CD14-positive monocyte (primary cell): ENCODE measurements at regions not wholly inside any gene's neighbourhood (a gene's known extent, or its start where the extent isn't known, plus 50 kb on each side); places are given as distances from the start of the nearest gene placed in this dataset.
"Not testable (repeated sequence)": the region's sequence is repeated elsewhere in the genome, so short reads cannot be mapped to it uniquely, and the experiment has no call there.

Experiments
- DNase-seq, 3 donors: peaks; one replicate each; pipeline ENCODE4 v3.0.0-alpha.2; 2011 to 2022
- H2AFZ ChIP-seq: 2 replicates; pipeline ENCODE4 v1.6.0; 2012; ENCODE audit warnings: mild to moderate bottlenecking, low read depth, low read length, inconsistent platforms; ENCODE audit not compliant: insufficient read depth, poor library complexity, severe bottlenecking
- H3K27ac ChIP-seq, 2 donors: 1 replicate in 1 of 2; 2 replicates in 1 of 2; pipeline ENCODE4 v1.5.1; 2012 to 2013; ENCODE audit warnings: low read length in 2 of 2, control low read depth in 1 of 2, inconsistent platforms in 1 of 2, low read depth in 1 of 2, mild to moderate bottlenecking in 1 of 2
- H3K27me3 ChIP-seq, 2 donors: one replicate each; pipeline versions ENCODE4 v1.6.0 to v1.6.1; 2011 to 2013; ENCODE audit warnings: low read length in 2 of 2; ENCODE audit not compliant: control insufficient read depth in 2 of 2, insufficient read depth in 2 of 2
- H3K36me3 ChIP-seq, 2 donors: replicated peaks in 1 of 2; 1 replicate in 1 of 2; 2 replicates in 1 of 2; pipeline versions ENCODE4 v1.5.1 to v1.6.1; 2012 to 2013; ENCODE audit warnings: low read length in 2 of 2, control low read depth in 1 of 2, inconsistent platforms in 1 of 2, mild to moderate bottlenecking in 1 of 2; ENCODE audit not compliant: insufficient read depth in 2 of 2, control insufficient read depth in 1 of 2
- H3K4me1 ChIP-seq, 2 donors: 1 replicate in 1 of 2; 2 replicates in 1 of 2; pipeline versions ENCODE4 v1.5.1 to v1.6.1; 2012 to 2013; ENCODE audit warnings: low read length in 2 of 2, control low read depth in 1 of 2, inconsistent platforms in 1 of 2, mild to moderate bottlenecking in 1 of 2, moderate library complexity in 1 of 2; ENCODE audit not compliant: insufficient read depth in 2 of 2, control insufficient read depth in 1 of 2
- H3K4me2 ChIP-seq: replicated peaks from 2 replicates; pipeline ENCODE3; 2012; ENCODE audit warnings: low read length, moderate library complexity, mild to moderate bottlenecking; ENCODE audit not compliant: poor library complexity, severe bottlenecking; ENCODE audit errors: extremely low read depth
- H3K4me3 ChIP-seq, 3 experiments: fragments of 200-600 bp in 1 of 3; sonication (generic) in 1 of 3; replicated peaks in 1 of 3; 1 replicate in 2 of 3; 2 replicates in 1 of 3; pipeline ENCODE4 v1.5.1; 2011 to 2013; ENCODE audit warnings: low read length in 3 of 3, mild to moderate bottlenecking in 3 of 3, control low read depth in 2 of 3, low read depth in 2 of 3, inconsistent platforms in 1 of 3, moderate library complexity in 1 of 3
- H3K79me2 ChIP-seq: 2 replicates; pipeline ENCODE4 v1.6.0; 2012; ENCODE audit warnings: mild to moderate bottlenecking, control low read depth, inconsistent platforms, low read length, moderate library complexity; ENCODE audit not compliant: insufficient read depth
- H3K9ac ChIP-seq: 2 replicates; pipeline ENCODE4 v1.6.0; 2017; ENCODE audit warnings: low read length, mild to moderate bottlenecking; ENCODE audit not compliant: insufficient read depth, poor library complexity, severe bottlenecking
- H3K9me3 ChIP-seq, 2 donors: replicated peaks in 1 of 2; 1 replicate in 1 of 2; 2 replicates in 1 of 2; pipeline versions ENCODE4 v1.5.1 to v1.6.1; 2012 to 2013; ENCODE audit warnings: low read length in 2 of 2, control low read depth in 1 of 2; ENCODE audit not compliant: control insufficient read depth in 1 of 2, insufficient read depth in 1 of 2
- H4K20me1 ChIP-seq: 2 replicates; pipeline ENCODE4 v1.6.0; 2012; ENCODE audit warnings: mild to moderate bottlenecking, low read length, control low read depth, moderate library complexity; ENCODE audit not compliant: insufficient read depth
- H3K27ac Mint-ChIP-seq, 7 donors: one replicate each; pipeline ENCODE4 v1.8.0; 2020; ENCODE audit warnings: mild to moderate bottlenecking in 7 of 7, mixed read lengths in 7 of 7, moderate library complexity in 6 of 7, inconsistent platforms in 2 of 7
- H3K27me3 Mint-ChIP-seq, 3 donors: one replicate each; pipeline ENCODE4 v1.8.0; 2021 to 2022; ENCODE audit warnings: low read depth in 3 of 3, mild to moderate bottlenecking in 3 of 3, mixed read lengths in 3 of 3, moderate library complexity in 3 of 3, inconsistent platforms in 1 of 3
- H3K36me3 Mint-ChIP-seq, 2 donors: one replicate each; pipeline ENCODE4 v1.8.0; 2020; ENCODE audit warnings: mixed read lengths in 2 of 2, inconsistent platforms in 1 of 2, mild to moderate bottlenecking in 1 of 2
- H3K4me1 Mint-ChIP-seq: one replicate; pipeline ENCODE4 v1.8.0; 2020; ENCODE audit warnings: mild to moderate bottlenecking, mixed read lengths
- H3K4me3 Mint-ChIP-seq, 2 donors: one replicate each; pipeline ENCODE4 v1.8.0; 2020; ENCODE audit warnings: mild to moderate bottlenecking in 2 of 2, mixed read lengths in 2 of 2, moderate library complexity in 1 of 2
- H3K9me3 Mint-ChIP-seq, 7 donors: one replicate each; pipeline ENCODE4 v1.8.0; 2020 to 2022; ENCODE audit warnings: mixed read lengths in 7 of 7, mild to moderate bottlenecking in 6 of 7, moderate library complexity in 6 of 7, inconsistent platforms in 2 of 7
- WGBS: methylation state at CpG from one replicate; pipeline ENCODE4 v1.1.5; 2013; ENCODE audit warnings: missing lambda C conversion rate; ENCODE audit not compliant: insufficient coverage; 5-methylcytosine and 5-hydroxymethylcytosine counted together
- intact Hi-C, 2 donors: fragments of 100-400 bp; cut with micrococcal nuclease; formaldehyde crosslinking; loops; one replicate each; pipeline versions ENCODE4 v1.15.0 to v1.15.1; 2023

DNA sequence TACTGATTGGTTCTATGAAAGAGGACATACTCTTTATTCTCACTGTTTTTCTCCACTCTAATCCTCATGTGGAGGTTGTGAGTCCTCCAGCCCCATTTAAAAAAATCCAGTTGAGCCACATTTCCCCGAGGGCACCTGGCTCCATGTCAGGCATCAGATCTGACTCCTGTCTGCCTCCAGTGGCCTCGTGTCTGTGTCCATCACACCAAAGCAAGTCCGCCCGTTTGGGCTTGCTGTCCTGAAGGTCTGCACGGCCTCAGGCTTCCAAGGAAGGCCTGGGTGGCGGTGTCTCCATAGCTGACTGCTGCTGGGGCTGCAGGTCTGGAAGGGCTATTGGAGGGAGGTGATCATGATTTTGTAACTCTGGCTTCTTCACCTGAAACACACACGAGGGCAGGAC lies 233.4 kb upstream of the PLGLB2 start:
- peaks cover 25 to 28% of the 10 kb centered on the region in 2 donors for H3K4me1 ChIP-seq
- H3K4me3 Mint-ChIP-seq, H3K27ac ChIP-seq, intact Hi-C loops, H3K27me3 ChIP-seq, H4K20me1 ChIP-seq, H3K36me3 ChIP-seq, H3K36me3 Mint-ChIP-seq, H2AFZ ChIP-seq, H3K4me3 ChIP-seq, DNase-seq, H3K9ac ChIP-seq, H3K9me3 Mint-ChIP-seq, H3K27me3 Mint-ChIP-seq, H3K79me2 ChIP-seq, H3K27ac Mint-ChIP-seq, H3K4me2 ChIP-seq, H3K9me3 ChIP-seq: not testable (repeated sequence)
- no CpG with 5 or more reads among the region's 7 CpGs for WGBS
- peaks cover 26% of the 10 kb centered on the region for H3K4me1 Mint-ChIP-seq

DNA sequence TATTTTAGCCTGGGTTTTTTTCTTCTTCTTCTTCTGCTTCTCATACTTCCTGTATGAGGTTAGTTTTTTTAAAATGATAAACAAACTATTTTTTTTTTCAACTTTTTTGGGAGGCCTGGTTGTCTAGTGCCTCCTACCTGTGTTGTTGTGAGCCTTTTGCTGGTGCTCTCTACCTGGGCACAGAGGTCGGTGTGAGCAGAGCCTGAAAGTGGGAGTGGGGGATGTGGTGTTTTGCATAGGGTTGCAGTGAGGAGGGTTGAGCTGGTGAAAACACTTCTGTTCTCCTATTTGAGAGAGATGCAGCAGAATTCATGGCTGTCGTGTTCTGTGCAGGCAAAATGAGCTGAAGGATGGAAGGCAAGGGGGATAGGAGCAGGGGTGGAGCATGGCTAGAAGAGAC lies 232.7 kb upstream of the PLGLB2 start:
- no CpG with 5 or more reads among the region's 2 CpGs for WGBS
- H3K79me2 ChIP-seq, H3K9me3 Mint-ChIP-seq, H3K4me2 ChIP-seq, H3K27me3 ChIP-seq, H3K36me3 Mint-ChIP-seq, H3K9ac ChIP-seq, intact Hi-C loops, H3K27ac ChIP-seq, H3K36me3 ChIP-seq, H3K9me3 ChIP-seq, H4K20me1 ChIP-seq, H3K4me3 ChIP-seq, DNase-seq, H2AFZ ChIP-seq, H3K27me3 Mint-ChIP-seq: not testable (repeated sequence)
- peaks cover 27 to 31% of the 10 kb centered on the region in 2 donors for H3K4me1 ChIP-seq
- Mint-ChIP-seq H3K4me3 (peak overlapping the region in 1 of 2 donors; percentile 55), H3K27ac (peak overlapping the region in 4 of 7 donors; percentile 35 to 81 (median 47)), H3K4me1 (peaks cover 28% of the 10 kb centered on the region)

DNA sequence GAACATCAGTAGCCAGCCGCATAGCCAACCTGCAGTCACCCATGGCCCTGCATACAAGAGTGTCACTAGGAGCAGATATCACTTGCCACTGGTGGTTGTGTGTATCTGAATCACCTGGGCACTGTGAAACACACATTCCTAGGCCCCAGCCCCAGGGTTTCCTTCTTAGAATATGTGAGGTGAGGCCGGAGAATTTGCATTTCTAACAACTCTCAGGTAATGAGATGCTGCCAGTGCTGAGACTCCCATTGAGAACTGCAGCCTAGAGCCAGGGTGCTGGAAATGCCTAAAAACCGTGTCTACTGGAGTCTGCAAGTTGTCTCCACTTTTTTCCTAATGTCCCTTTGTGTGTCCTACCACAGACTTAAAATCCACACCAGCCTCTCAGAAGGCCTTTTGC lies 232.0 kb upstream of the PLGLB2 start:
- H3K27ac Mint-ChIP-seq, H4K20me1 ChIP-seq, H3K4me3 ChIP-seq, H2AFZ ChIP-seq, H3K27ac ChIP-seq, H3K36me3 Mint-ChIP-seq, H3K4me2 ChIP-seq, H3K9ac ChIP-seq, H3K9me3 Mint-ChIP-seq, H3K79me2 ChIP-seq, intact Hi-C loops, H3K4me3 Mint-ChIP-seq, H3K27me3 Mint-ChIP-seq, H3K27me3 ChIP-seq, H3K36me3 ChIP-seq, DNase-seq, H3K9me3 ChIP-seq: not testable (repeated sequence)
- peaks cover 27 to 35% of the 10 kb centered on the region in 2 donors for H3K4me1 ChIP-seq
- H3K4me1 Mint-ChIP-seq: peaks cover 27% of the 10 kb centered on the region
- WGBS: no CpG with 5 or more reads among the region's 3 CpGs

DNA sequence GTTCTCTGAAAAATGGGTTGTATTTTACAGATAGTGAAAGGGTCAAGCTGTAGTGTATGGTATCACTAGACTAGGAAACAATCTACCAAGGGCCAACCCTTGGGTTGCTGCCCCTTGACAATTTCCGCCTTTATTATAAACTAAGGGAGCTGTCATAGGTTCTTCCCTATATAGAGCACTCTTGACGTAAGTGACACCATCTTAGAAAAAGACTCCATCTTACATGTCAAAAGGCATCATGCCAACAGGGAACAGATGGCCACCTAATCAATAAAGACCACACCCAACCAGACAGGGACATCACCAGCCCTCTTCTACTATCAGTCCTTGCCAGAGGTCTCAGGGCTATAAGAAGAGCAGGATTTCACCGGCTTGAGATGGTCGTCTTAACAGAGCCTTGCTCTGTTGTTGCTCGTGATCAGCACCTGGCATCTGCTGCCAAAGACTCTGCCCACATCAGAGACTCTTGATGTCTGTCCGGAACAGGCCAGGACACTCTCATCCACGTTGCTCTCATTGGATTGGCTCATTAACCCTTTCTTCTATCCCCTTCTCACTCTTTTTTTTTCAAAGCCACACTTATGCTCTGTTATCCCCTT lies 231.4 kb upstream of the PLGLB2 start:
- intact Hi-C loops, H4K20me1 ChIP-seq, H3K79me2 ChIP-seq, H3K4me3 ChIP-seq, H3K9me3 ChIP-seq, H3K27ac ChIP-seq, H3K27me3 ChIP-seq, H3K27ac Mint-ChIP-seq, H3K4me3 Mint-ChIP-seq, H3K36me3 Mint-ChIP-seq, H3K36me3 ChIP-seq, H3K9me3 Mint-ChIP-seq, DNase-seq, H3K27me3 Mint-ChIP-seq, H3K9ac ChIP-seq, H3K4me2 ChIP-seq, H2AFZ ChIP-seq: not testable (repeated sequence)
- WGBS: 100% methylated on average over 3 of the region's 7 CpGs
- H3K4me1 ChIP-seq: peaks cover 27 to 35% of the 10 kb centered on the region in 2 donors
- H3K4me1 Mint-ChIP-seq: peaks cover 28% of the 10 kb centered on the region
